HCT116 (cell line): ENCODE measurements at regions not wholly inside any gene's neighbourhood (a gene's known extent, or its start where the extent isn't known, plus 50 kb on each side); places are given as distances from the start of the nearest gene placed in this dataset.

Experiments
- ATAC-seq: fragments of 200-7000 bp; cut with Tn5 transposase; 2 replicates; pipeline ENCODE4 v1.9.1; 2020; ENCODE audit warnings: mild to moderate bottlenecking, moderate library complexity
- BruUV-seq: library from RNA; stranded (reverse); fragments of 400-500 nt; replicated peaks from 2 replicates; lab custom pipeline; 2021; lab: Mats Ljungman, UMichigan
- CTCF ChIA-PET: fragments of 300-600 bp; sonication (Branson Sonifier 250); formaldehyde crosslinking; loops from one replicate; lab custom pipeline; 2021; ENCODE audit warnings: antibody characterized with exemption; lab: Charles Lee
- POLR2A ChIA-PET: fragments of 300-600, 350-600 bp; sonication (Branson Sonifier 250); formaldehyde crosslinking; loops from one replicate; lab custom pipeline; 2021; ENCODE audit warnings: antibody characterized with exemption; lab: Charles Lee
- RAD21 ChIA-PET, 2 experiments: fragments of 300-600 bp; sonication (Branson Sonifier 250); formaldehyde crosslinking; loops; one replicate each; lab custom pipeline; 2023; ENCODE audit warnings: low total read pairs in 2 of 2; ENCODE audit not compliant: uncharacterized antibody in 2 of 2, unreplicated experiment in 2 of 2, low non-redundant PET in 1 of 2; lab: Charles Lee
- DNase-seq: peaks from one replicate; pipeline ENCODE4 v3.0.0-alpha.2; 2010; ENCODE audit warnings: low read depth, low spot score
- H2AFZ ChIP-seq: fragments of 200-600 bp; shearing (Covaris generic), sonication (generic); 2 replicates; pipeline ENCODE4 v1.6.1; 2017; ENCODE audit warnings: low read depth, mixed run types, mixed read lengths, antibody characterized with exemption, low read length; ENCODE audit not compliant: poor library complexity, severe bottlenecking
- H3K27ac ChIP-seq: 2 replicates; pipeline ENCODE4 v1.5.1; 2012; ENCODE audit warnings: low read depth, low read length
- H3K27me3 ChIP-seq: fragments of 200-600 bp; sonication (generic); 2 replicates; pipeline ENCODE4 v1.6.1; 2016; ENCODE audit warnings: mixed run types, low read length, mixed read lengths; ENCODE audit not compliant: insufficient read depth
- H3K36me3 ChIP-seq, 2 experiments: fragments of 200-500 bp in 1 of 2; fragments of 200-600 bp in 1 of 2; sonication (Bioruptor generic) in 1 of 2; sonication (generic) in 1 of 2; 2 replicates each; pipeline versions ENCODE4 v1.5.1 to v1.6.1; 2014 to 2016; ENCODE audit warnings: low read length in 2 of 2, inconsistent platforms in 1 of 2, mixed read lengths in 1 of 2, mixed run types in 1 of 2; ENCODE audit not compliant: insufficient read depth in 2 of 2, control insufficient read depth in 1 of 2
- H3K4me1 ChIP-seq, 2 experiments: fragments of 200-600 bp in 1 of 2; sonication (generic) in 1 of 2; 2 replicates each; pipeline versions ENCODE4 v1.5.1 to v1.6.1; 2012 to 2017; ENCODE audit warnings: low read length in 2 of 2, inconsistent platforms in 1 of 2, mild to moderate bottlenecking in 1 of 2, mixed read lengths in 1 of 2, mixed run types in 1 of 2, moderate library complexity in 1 of 2; ENCODE audit not compliant: insufficient read depth in 2 of 2, control insufficient read depth in 1 of 2
- H3K4me2 ChIP-seq: fragments of 200-600 bp; sonication (generic); 2 replicates; pipeline ENCODE4 v1.6.1; 2017; ENCODE audit warnings: mixed run types, low read length, mixed read lengths
- H3K4me3 ChIP-seq, 2 experiments: fragments of 200-600 bp in 1 of 2; sonication (generic) in 1 of 2; replicated peaks in 1 of 2; 2 replicates each; pipeline ENCODE4 v1.5.1; 2011 to 2016; ENCODE audit warnings: low read length in 2 of 2, control low read depth in 1 of 2, low read depth in 1 of 2, mild to moderate bottlenecking in 1 of 2, mixed read lengths in 1 of 2, mixed run types in 1 of 2
- H3K79me2 ChIP-seq: fragments of 200-600 bp; sonication (generic); 2 replicates; pipeline ENCODE4 v1.6.1; 2017; ENCODE audit warnings: mild to moderate bottlenecking, mixed run types, low read length, moderate library complexity, mixed read lengths; ENCODE audit not compliant: insufficient read depth
- H3K9ac ChIP-seq: fragments of 200-600 bp; sonication (generic); 2 replicates; pipeline ENCODE4 v1.6.1; 2016; ENCODE audit warnings: low read length, mixed read lengths
- H3K9me2 ChIP-seq: fragments of 200-600 bp; sonication (generic), shearing (Covaris generic); 2 replicates; pipeline ENCODE4 v1.6.1; 2017; ENCODE audit warnings: mixed run types, mild to moderate bottlenecking, moderate library complexity; ENCODE audit not compliant: insufficient read depth
- H3K9me3 ChIP-seq, 2 experiments: fragments of 200-500 bp in 1 of 2; fragments of 200-600 bp in 1 of 2; sonication (Bioruptor generic) in 1 of 2; sonication (generic) in 1 of 2; 2 replicates each; pipeline ENCODE4 v1.6.1; 2014 to 2017; ENCODE audit warnings: low read length in 2 of 2, mixed read lengths in 2 of 2, inconsistent platforms in 1 of 2, low read depth in 1 of 2, mild to moderate bottlenecking in 1 of 2, mixed run types in 1 of 2, moderate library complexity in 1 of 2; ENCODE audit not compliant: control insufficient read depth in 1 of 2, insufficient read depth in 1 of 2
- H4K20me1 ChIP-seq: fragments of 200-600 bp; sonication (generic), shearing (Covaris generic); 2 replicates; pipeline ENCODE4 v1.6.1; 2017; ENCODE audit warnings: mixed run types, mild to moderate bottlenecking, moderate library complexity; ENCODE audit not compliant: insufficient read depth
- CEBPB ChIP-seq: IDR thresholded peaks from 2 replicates; pipeline ENCODE4 v1.6.1; 2012; ENCODE audit warnings: low read depth
- EGR1 ChIP-seq: IDR thresholded peaks from 2 replicates; pipeline ENCODE4 v1.6.1; 2012; ENCODE audit warnings: low read depth
- EZH2 ChIP-seq: fragments of 200-600 bp; sonication (generic); IDR thresholded peaks from 2 replicates; pipeline ENCODE4 v1.6.1; 2017; ENCODE audit warnings: antibody characterized with exemption, mixed run types
- FOSL1 ChIP-seq: IDR thresholded peaks from 2 replicates; pipeline ENCODE4 v1.6.1; 2012; ENCODE audit warnings: low read depth
- JUND ChIP-seq: IDR thresholded peaks from 2 replicates; pipeline ENCODE4 v1.6.1; 2012
- POLR2A ChIP-seq: IDR thresholded peaks from 2 replicates; pipeline ENCODE4 v1.7.0; 2011; ENCODE audit warnings: borderline replicate concordance; ENCODE audit not compliant: insufficient read depth, insufficient read length; ENCODE audit errors: extremely low read depth
- POLR2AphosphoS5 ChIP-seq: IDR thresholded peaks from 2 replicates; pipeline ENCODE4 v1.6.1; 2011; ENCODE audit warnings: mild to moderate bottlenecking, low read depth, low read length, moderate library complexity
- SP1 ChIP-seq: IDR thresholded peaks from 2 replicates; pipeline ENCODE4 v1.6.1; 2012; ENCODE audit warnings: low read depth
- SRF ChIP-seq: IDR thresholded peaks from 2 replicates; pipeline ENCODE4 v1.6.1; 2012; ENCODE audit warnings: low read depth
- YY1 ChIP-seq: IDR thresholded peaks from 2 replicates; pipeline ENCODE4 v1.6.1; 2011; ENCODE audit warnings: low read length, low read depth, moderate library complexity, mild to moderate bottlenecking; ENCODE audit not compliant: insufficient replicate concordance; ENCODE audit errors: extremely low read depth
- ZFX ChIP-seq: fragments of 450-650 bp; IDR thresholded peaks from 2 replicates; pipeline ENCODE4 v1.6.1; 2017
- ZNF274 ChIP-seq: fragments of 200-500 bp; sonication (Bioruptor generic); IDR thresholded peaks from 2 replicates; pipeline ENCODE4 v1.6.1; 2014; ENCODE audit warnings: mild to moderate bottlenecking, low read depth, low read length, inconsistent platforms
- intact Hi-C: fragments of 100-400 bp; cut with micrococcal nuclease; formaldehyde crosslinking; loops from 2 replicates; pipeline ENCODE4 v1.10.0; 2022
- TF ChIP-seq, protein P1 (sequence below): IDR thresholded peaks from 2 replicates; pipeline ENCODE4 v1.6.1; 2012

DNA sequence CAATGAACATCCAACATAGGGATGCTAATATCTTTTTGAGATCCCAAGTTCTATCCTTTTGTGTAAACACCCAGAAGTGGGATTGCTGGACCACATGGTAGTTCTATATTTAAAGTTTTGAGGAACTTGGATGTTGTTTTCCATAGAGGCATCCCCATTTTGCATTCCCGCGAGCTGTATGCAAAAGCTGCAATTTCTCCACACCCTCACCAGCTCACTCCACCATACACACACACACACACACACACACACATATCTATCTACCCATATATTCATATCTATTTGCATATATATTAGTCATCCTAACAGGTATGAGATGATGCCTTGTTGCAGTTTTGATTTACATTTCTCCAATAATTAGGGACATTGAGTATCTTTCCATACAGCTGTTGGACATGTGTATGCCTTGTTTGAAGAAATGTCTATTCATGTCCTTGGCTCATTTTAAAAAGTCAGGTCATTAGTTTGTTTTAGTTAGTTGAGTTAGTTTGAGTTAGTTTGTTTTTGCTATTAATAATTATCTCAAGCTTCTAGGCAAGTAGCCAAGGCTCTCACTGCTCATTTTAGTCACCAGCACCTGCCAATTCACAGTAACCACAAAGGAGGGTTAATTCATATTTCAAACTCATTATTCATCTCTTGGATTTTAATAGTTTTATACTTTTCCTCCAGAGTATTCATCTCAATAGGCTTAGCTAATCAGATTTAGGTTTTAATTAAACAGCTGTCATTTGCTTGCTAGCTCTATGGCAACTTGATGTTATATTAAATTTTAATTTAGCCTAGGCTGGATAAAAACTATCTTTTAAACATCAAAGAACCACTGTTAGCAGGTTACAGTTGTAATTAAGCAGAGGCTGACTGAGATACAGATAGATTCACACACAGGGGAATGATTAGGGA lies 1435.9 kb upstream of the TMEM132C start (continued):
- no peak for TF ChIP-seq EGR1
- TF ChIP-seq SRF, result no peak
- no peak for TF ChIP-seq POLR2A
- TF ChIP-seq JUND, result no peak
- TF ChIP-seq ZNF274, result no peak
- TF ChIP-seq ZFX, result no peak
- TF ChIP-seq FOSL1, result no peak
- TF ChIP-seq POLR2AphosphoS5, result no peak
- TF ChIP-seq, protein P1, sequence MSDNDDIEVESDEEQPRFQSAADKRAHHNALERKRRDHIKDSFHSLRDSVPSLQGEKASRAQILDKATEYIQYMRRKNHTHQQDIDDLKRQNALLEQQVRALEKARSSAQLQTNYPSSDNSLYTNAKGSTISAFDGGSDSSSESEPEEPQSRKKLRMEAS, result no peak
- TF ChIP-seq SP1, result no peak

DNA sequence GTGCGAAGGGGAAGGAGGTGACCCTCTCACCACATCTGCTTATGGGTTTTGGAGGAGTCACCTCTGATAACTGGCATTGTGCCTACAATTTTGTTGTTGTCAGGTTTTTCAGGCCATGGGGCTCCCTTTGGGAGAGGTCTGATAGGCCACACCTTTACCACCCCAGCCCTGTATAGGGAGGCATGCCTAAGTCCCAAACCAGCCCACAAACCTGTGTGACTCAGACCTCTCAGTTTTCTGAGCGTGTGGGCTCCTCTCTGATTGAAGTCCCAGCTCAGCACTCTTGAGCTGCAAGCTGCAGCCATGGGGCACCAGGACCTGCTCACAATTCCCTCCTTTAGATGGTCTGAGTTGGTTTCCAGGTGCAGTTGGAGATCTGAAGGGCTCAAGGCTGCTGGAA lies 1429.3 kb upstream of the TMEM132C start:
- no peak overlapping the region for H3K4me3 ChIP-seq
- no peaks in the 10 kb centered on the region for H3K9me3 ChIP-seq
- no peak overlapping the region for H3K9ac ChIP-seq
- peaks cover 8% of the 10 kb centered on the region for H3K27me3 ChIP-seq
- ChIA-PET RAD21 (no interaction called here), POLR2A (no interaction called here), CTCF (no interaction called here)
- no peaks in the 10 kb centered on the region for H3K79me2 ChIP-seq
- H3K4me2 ChIP-seq, result no peak overlapping the region
- no peak overlapping the region for H2AFZ ChIP-seq
- no peaks in the 10 kb centered on the region for H3K4me1 ChIP-seq
- no peaks in the 10 kb centered on the region for H4K20me1 ChIP-seq
- no peak for TF ChIP-seq ZNF274
- no peak for TF ChIP-seq YY1
- no peak for TF ChIP-seq POLR2A
- no peak for TF ChIP-seq SRF
- TF ChIP-seq CEBPB, result no peak
- no peak for TF ChIP-seq EZH2
- TF ChIP-seq FOSL1, result no peak
- ATAC-seq (no peak), DNase-seq (no peak)
- no peak overlapping the region for H3K27ac ChIP-seq
- BruUV-seq, result no TSS peak
- H3K9me2 ChIP-seq, result no peaks in the 10 kb centered on the region
- no peaks in the 10 kb centered on the region for H3K36me3 ChIP-seq
- intact Hi-C loops, result no loop called here
